Gastroesophageal sphincter (tissue), 3 donors: ENCODE measurements at regions not wholly inside any gene's neighbourhood (a gene's known extent, or its start where the extent isn't known, plus 50 kb on each side); places are given as distances from the start of the nearest gene placed in this dataset.

ENCODE experiments used
- CTCF ChIP-seq, 4 experiments: fragments of 200-600 bp in 2 of 4; fragments of 450-650 bp in 2 of 4; sonication (generic) in 1 of 4; IDR thresholded peaks; one replicate each; pipeline ENCODE4 v1.5.1; 2017 to 2019; ENCODE audit warnings: antibody characterized with exemption in 4 of 4, mild to moderate bottlenecking in 2 of 4, moderate library complexity in 2 of 4
- EP300 ChIP-seq: sonication (generic); formaldehyde crosslinking; IDR thresholded peaks from one replicate; pipeline ENCODE4 v1.6.1; 2017; ENCODE audit warnings: antibody characterized with exemption, mild to moderate bottlenecking
- POLR2A ChIP-seq, 2 donors: fragments of 450-650 bp; IDR thresholded peaks; one replicate each; pipeline ENCODE4 v1.6.1; 2017; ENCODE audit warnings: antibody characterized with exemption in 2 of 2, mild to moderate bottlenecking in 2 of 2, moderate library complexity in 1 of 2
- POLR2AphosphoS5 ChIP-seq: sonication (generic); formaldehyde crosslinking; IDR thresholded peaks from one replicate; pipeline ENCODE4 v1.6.1; 2017; ENCODE audit warnings: antibody characterized with exemption

- no peak for TF ChIP-seq CTCF (IDR thresholded peaks at IDR 0.05)
- TF ChIP-seq POLR2AphosphoS5 = no peak
- no peak for TF ChIP-seq EP300
- TF ChIP-seq POLR2A (IDR thresholded peaks at IDR 0.05) = no peak
Observed at GRCh38 chr11:103530257-103530656, 421.0 kb downstream of the DYNC2H1 start.
